MCF 10A (cell line): ENCODE measurements at regions not wholly inside any gene's neighbourhood (a gene's known extent, or its start where the extent isn't known, plus 50 kb on each side); places are given as distances from the start of the nearest gene placed in this dataset.

Experiments used
- BruUV-seq: library from RNA; stranded (reverse); fragments of 400-500 nt; replicated peaks from 2 replicates; lab custom pipeline; 2021; lab: Mats Ljungman, UMichigan
- CTCF ChIA-PET: fragments of 300-600 bp; sonication (Branson Sonifier 250); formaldehyde crosslinking; extraction: SDS; loops from one replicate; lab custom pipeline; 2021; ENCODE audit warnings: antibody characterized with exemption, inconsistent platforms; lab: Yijun Ruan, JAX
- POLR2A ChIA-PET: fragments of 300-600, 350-650 bp; sonication (Branson Sonifier 250); formaldehyde crosslinking; extraction: SDS; loops from one replicate; lab custom pipeline; 2020; ENCODE audit warnings: antibody characterized with exemption, inconsistent platforms; lab: Yijun Ruan, JAX
- DNase-seq: peaks from one replicate; pipeline ENCODE4 v3.0.0-alpha.2; 2018; ENCODE audit not compliant: unreplicated experiment
- H3K27ac Mint-ChIP-seq: one replicate; pipeline ENCODE4 v1.8.0; 2022; ENCODE audit warnings: mild to moderate bottlenecking, low read depth, mixed read lengths; ENCODE audit not compliant: unreplicated experiment
- H3K27me3 Mint-ChIP-seq: one replicate; pipeline ENCODE4 v1.8.0; 2022; ENCODE audit warnings: mixed read lengths; ENCODE audit not compliant: insufficient read depth, unreplicated experiment
- H3K36me3 Mint-ChIP-seq: one replicate; pipeline ENCODE4 v1.8.0; 2022; ENCODE audit warnings: mild to moderate bottlenecking, moderate library complexity, mixed read lengths; ENCODE audit not compliant: insufficient read depth, unreplicated experiment
- H3K4me1 Mint-ChIP-seq: one replicate; pipeline ENCODE4 v1.8.0; 2022; ENCODE audit warnings: mixed read lengths; ENCODE audit not compliant: insufficient read depth, unreplicated experiment
- H3K4me3 Mint-ChIP-seq: one replicate; pipeline ENCODE4 v1.8.0; 2022; ENCODE audit warnings: mild to moderate bottlenecking, moderate library complexity, mixed read lengths; ENCODE audit not compliant: unreplicated experiment
- H3K9me3 Mint-ChIP-seq: one replicate; pipeline ENCODE4 v1.8.0; 2022; ENCODE audit warnings: mixed read lengths; ENCODE audit not compliant: unreplicated experiment
- intact Hi-C: fragments of 100-400 bp; cut with micrococcal nuclease; formaldehyde crosslinking; loops from 2 replicates; pipeline ENCODE4 v1.14.1; 2022
- TF ChIP-seq, protein P1 (sequence below): fragments of 200-600 bp; IDR thresholded peaks from one replicate; pipeline ENCODE4 v1.8.0; 2022; ENCODE audit warnings: antibody characterized with exemption, mild to moderate bottlenecking; ENCODE audit not compliant: unreplicated experiment

GRCh38 chr15:101568309-101568708 lies 78.8 kb upstream of the PCSK6 start:
- ChIA-PET POLR2A (no interaction called here), CTCF (interaction anchor here (1.2 kb wide), 1 partner anchor 74 kb away, joined by 3 read pairs; no protein-coding TSS in a partner anchor)
- Mint-ChIP-seq H3K27me3 (no peaks in the 10 kb centered on the region), H3K36me3 (no peaks in the 10 kb centered on the region), H3K4me3 (no peak overlapping the region), H3K27ac (no peak overlapping the region), H3K9me3 (peaks cover 8% of the 10 kb centered on the region), H3K4me1 (peaks cover 6% of the 10 kb centered on the region)
- intact Hi-C loops, result no loop called here
- TF ChIP-seq, protein P1, sequence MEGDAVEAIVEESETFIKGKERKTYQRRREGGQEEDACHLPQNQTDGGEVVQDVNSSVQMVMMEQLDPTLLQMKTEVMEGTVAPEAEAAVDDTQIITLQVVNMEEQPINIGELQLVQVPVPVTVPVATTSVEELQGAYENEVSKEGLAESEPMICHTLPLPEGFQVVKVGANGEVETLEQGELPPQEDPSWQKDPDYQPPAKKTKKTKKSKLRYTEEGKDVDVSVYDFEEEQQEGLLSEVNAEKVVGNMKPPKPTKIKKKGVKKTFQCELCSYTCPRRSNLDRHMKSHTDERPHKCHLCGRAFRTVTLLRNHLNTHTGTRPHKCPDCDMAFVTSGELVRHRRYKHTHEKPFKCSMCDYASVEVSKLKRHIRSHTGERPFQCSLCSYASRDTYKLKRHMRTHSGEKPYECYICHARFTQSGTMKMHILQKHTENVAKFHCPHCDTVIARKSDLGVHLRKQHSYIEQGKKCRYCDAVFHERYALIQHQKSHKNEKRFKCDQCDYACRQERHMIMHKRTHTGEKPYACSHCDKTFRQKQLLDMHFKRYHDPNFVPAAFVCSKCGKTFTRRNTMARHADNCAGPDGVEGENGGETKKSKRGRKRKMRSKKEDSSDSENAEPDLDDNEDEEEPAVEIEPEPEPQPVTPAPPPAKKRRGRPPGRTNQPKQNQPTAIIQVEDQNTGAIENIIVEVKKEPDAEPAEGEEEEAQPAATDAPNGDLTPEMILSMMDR, result no peak
- BruUV-seq, result no TSS peak
- DNase-seq, result no peak

DNA sequence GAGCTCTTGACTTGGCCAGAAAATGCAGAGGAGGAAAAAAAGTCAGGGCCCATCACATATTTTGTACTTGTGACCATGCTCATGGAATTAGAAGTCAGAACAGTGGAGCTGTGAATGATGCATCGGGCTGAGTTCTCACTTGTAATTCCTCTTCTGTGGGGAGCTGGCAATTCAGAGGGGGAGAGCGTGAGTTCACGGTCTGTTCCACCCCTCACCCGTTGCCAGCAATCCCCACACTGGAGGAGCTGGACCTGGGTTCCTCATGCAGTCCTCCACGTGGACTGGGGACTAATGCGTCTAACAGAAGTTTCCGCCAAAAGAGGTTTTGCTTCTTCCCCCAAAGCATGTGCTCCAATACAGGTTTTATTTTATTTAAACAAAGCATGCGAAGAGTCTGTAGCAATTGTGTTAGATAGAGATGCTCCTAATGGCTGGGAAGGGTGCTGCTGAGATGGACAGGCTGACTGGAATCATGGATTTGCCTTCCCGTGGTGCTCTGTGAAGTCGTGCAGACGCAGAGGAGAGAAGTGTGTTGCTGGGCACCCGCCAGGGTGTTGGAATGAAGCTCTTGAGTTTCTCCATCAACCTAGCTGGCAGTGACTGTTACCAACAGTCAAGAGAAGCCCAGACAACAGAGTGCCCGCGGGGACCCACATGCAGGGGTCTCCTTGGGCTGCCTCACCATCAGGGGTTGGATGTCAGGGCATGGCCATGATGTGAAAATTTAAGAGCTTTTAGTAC lies 77.4 kb upstream of the PCSK6 start:
- H3K9me3 Mint-ChIP-seq, result peaks cover 8% of the 10 kb centered on the region
- H3K4me3 Mint-ChIP-seq, result no peak overlapping the region
- peaks cover 6% of the 10 kb centered on the region for H3K4me1 Mint-ChIP-seq
- H3K36me3 Mint-ChIP-seq, result no peaks in the 10 kb centered on the region
- no peak overlapping the region for H3K27ac Mint-ChIP-seq
- BruUV-seq, result no TSS peak
- intact Hi-C loops, result no loop called here
- ChIA-PET POLR2A (no interaction called here), CTCF (no interaction called here)
- DNase-seq, result no peak
- TF ChIP-seq, protein P1, result no peak
- no peaks in the 10 kb centered on the region for H3K27me3 Mint-ChIP-seq

DNA sequence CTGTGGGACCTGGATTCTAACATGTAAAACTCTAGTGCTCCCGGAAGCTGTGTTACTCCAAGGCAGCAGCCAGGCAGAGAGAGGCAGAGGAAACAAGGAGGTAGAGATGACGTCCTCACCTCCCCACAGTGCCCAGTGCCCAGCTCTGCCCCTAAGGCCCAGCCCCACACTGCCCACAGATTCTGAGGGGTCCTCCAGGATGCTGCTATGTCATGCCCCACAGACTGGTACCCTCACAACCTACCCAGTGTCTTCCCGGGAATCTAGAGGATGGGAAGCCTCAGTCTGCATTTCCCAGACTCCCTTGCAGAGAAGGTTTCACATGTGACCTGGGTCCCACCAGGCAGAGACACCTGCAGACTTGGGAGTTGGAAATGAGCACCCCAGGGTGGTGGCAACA lies 75.9 kb upstream of the PCSK6 start:
- H3K36me3 Mint-ChIP-seq, result no peaks in the 10 kb centered on the region
- CTCF ChIA-PET, result no interaction called here
- TF ChIP-seq, protein P1, result no peak
- H3K4me1 Mint-ChIP-seq, result peaks cover 6% of the 10 kb centered on the region
- DNase-seq, result no peak
- H3K9me3 Mint-ChIP-seq, result peaks cover 8% of the 10 kb centered on the region
- intact Hi-C loops, result no loop called here
- no TSS peak for BruUV-seq
- no peak overlapping the region for H3K4me3 Mint-ChIP-seq
- no peak overlapping the region for H3K27ac Mint-ChIP-seq
- POLR2A ChIA-PET, result interaction anchor here (0.6 kb wide), 1 partner anchor 35 kb away, joined by 3 read pairs; no protein-coding TSS in a partner anchor
- no peaks in the 10 kb centered on the region for H3K27me3 Mint-ChIP-seq

DNA sequence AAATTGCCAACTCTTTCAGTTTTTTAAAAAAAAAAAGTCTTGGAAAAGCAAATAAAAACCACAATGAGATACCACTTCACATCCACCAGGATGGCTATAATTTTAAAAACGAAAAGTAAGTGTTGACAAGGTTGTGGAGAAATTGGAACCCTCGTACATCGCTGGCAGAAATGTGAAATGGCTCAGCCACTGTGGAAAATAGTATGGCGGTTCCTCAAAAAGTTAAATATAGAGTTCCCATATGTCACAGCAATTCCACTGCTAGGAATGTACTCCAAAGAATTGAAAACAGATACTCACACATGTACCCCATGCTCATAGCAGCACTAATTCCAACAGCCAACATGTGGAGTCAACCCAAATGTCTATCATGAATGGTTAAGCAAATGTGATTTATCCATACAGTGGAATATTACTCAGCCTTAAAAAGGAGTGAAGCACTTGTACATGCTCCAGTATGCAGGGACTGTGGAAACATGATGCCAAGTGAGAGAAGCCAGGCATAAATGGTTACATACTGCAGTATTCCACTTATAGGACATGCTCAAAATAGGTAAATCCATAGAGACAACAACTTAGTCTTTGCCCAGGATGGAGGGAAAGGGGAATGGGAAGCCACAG lies 73.8 kb upstream of the PCSK6 start:
- intact Hi-C loops, result no loop called here

More for the DNA sequence above, 73.8 kb upstream of the PCSK6 start:
- BruUV-seq, result no TSS peak
- ChIA-PET POLR2A (no interaction called here), CTCF (no interaction called here)
- Mint-ChIP-seq H3K27ac (no peak overlapping the region), H3K4me3 (no peak overlapping the region), H3K9me3 (no peaks in the 10 kb centered on the region), H3K36me3 (no peaks in the 10 kb centered on the region), H3K27me3 (peaks cover 20% of the 10 kb centered on the region), H3K4me1 (peaks cover under 1% of the 10 kb centered on the region)
- DNase-seq, result no peak
- TF ChIP-seq, protein P1, result no peak
